ENCODE measurements at regions not wholly inside any gene's neighbourhood (a gene's known extent, or its start where the extent isn't known, plus 50 kb on each side); places are given as distances from the start of the nearest gene placed in this dataset.

DNA sequence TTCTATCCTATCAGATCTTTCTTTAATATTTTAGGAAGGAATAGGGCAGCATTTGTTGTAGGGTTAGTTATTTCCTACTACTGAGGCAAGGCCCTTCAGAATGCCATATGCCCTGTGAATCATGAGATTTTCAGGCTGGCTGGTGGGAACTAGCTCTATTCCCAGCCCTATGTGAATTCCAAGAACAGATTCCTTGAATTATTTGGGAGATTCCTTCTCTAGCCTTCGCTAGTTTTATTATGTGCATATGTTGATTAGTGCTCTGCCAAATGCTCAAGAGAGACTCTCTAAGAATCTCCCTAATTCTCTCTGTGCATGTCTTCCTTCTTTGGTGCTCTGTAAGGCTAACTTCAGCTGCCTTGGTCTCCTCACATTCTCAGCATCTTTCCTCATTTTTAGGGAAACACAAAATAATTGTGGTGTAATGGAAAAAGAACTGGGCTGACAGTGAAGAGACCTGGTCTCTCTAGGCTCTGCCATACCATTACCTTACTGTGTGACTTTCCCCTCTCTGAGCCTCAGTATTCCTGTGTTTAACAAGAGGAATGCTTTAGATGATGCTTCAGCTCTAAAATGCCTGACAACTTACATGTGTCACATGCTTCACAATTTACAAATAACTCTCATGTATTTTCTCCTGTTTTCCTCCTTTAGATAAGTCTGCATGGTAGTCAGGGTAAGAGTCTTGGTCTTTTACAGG is 79.7 kb downstream of the VMA21 start:
- Histone ChIP-seq H3K36me3 (ENCODE audit: control insufficient read depth, insufficient read depth, low read length) (no peaks in the 10 kb centered on the region), H3K9me3 (ENCODE audit: control insufficient read depth, low read depth, low read length) (no peaks in the 10 kb centered on the region), H3K4me3 (ENCODE audit: low read length) (no peak overlapping the region), H3K27ac (ENCODE audit: low read length) (no peak overlapping the region), H3K4me1 (ENCODE audit: control insufficient read depth, insufficient read depth, low read length) (no peaks in the 10 kb centered on the region), H3K27me3 (ENCODE audit: control insufficient read depth, insufficient read depth, low read length) (no peaks in the 10 kb centered on the region)
- DNase-seq = no peak
- no CpG with 5 or more reads among the region's 1 CpG for WGBS (ENCODE audit: insufficient coverage, low lambda C conversion rate)

GRCh38 chrX:151478058-151478457 is 81.1 kb downstream of the VMA21 start:
- Histone ChIP-seq H3K36me3 (ENCODE audit: control insufficient read depth, insufficient read depth, low read length) (no peaks in the 10 kb centered on the region), H3K9me3 (ENCODE audit: control insufficient read depth, low read depth, low read length) (no peaks in the 10 kb centered on the region)
- WGBS (ENCODE audit: insufficient coverage, low lambda C conversion rate) = no CpG with 5 or more reads among the region's 4 CpGs

GRCh38 chrX:151488677-151489076 is 74.8 kb upstream of the PASD1 start:
- Histone ChIP-seq H3K4me1 (ENCODE audit: control insufficient read depth, insufficient read depth, low read length) (no peaks in the 10 kb centered on the region), H3K27ac (ENCODE audit: low read length) (no peak overlapping the region), H3K27me3 (ENCODE audit: control insufficient read depth, insufficient read depth, low read length) (no peaks in the 10 kb centered on the region), H3K36me3 (ENCODE audit: control insufficient read depth, insufficient read depth, low read length) (no peaks in the 10 kb centered on the region), H3K4me3 (ENCODE audit: low read length) (no peak overlapping the region), H3K9me3 (ENCODE audit: control insufficient read depth, low read depth, low read length) (no peaks in the 10 kb centered on the region)
- peak in 1 of 2 donors; percentile 1 for DNase-seq
- no CpG with 5 or more reads among the region's 2 CpGs for WGBS (ENCODE audit: insufficient coverage, low lambda C conversion rate)

More at GRCh38 chrX:151478058-151478457, 81.1 kb downstream of the VMA21 start:
- Histone ChIP-seq H3K27me3 (ENCODE audit: control insufficient read depth, insufficient read depth, low read length) (no peaks in the 10 kb centered on the region), H3K4me1 (ENCODE audit: control insufficient read depth, insufficient read depth, low read length) (no peaks in the 10 kb centered on the region), H3K4me3 (ENCODE audit: low read length) (no peak overlapping the region), H3K27ac (ENCODE audit: low read length) (no peak overlapping the region)
- no peak for DNase-seq

DNA sequence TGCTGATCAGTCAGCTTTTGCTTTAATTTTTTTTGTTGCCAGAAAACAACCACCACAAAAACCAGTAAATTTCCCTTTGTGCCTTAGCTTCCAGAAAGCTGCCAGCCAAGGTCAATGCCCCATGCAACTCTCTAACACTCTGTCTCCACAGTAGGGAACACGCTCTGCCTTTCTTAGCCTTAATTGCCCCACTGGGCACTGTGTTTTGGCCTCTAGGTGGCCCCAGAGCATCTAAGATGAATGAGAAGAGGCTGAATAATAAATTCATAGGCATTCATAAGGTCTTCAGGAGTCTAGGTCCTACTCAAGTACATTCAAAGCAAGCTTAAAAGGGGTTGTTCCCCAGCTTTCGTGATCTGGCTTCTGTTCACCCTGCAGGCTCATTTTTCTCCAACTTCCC is 57.7 kb upstream of the PASD1 start:
- Histone ChIP-seq H3K36me3 (ENCODE audit: control insufficient read depth, insufficient read depth, low read length) (no peaks in the 10 kb centered on the region), H3K9me3 (ENCODE audit: control insufficient read depth, low read depth, low read length) (no peaks in the 10 kb centered on the region), H3K27me3 (ENCODE audit: control insufficient read depth, insufficient read depth, low read length) (no peaks in the 10 kb centered on the region), H3K4me1 (ENCODE audit: control insufficient read depth, insufficient read depth, low read length) (no peaks in the 10 kb centered on the region), H3K4me3 (ENCODE audit: low read length) (no peak overlapping the region), H3K27ac (ENCODE audit: low read length) (no peak overlapping the region)
- DNase-seq = peak in 1 of 2 donors; percentile 4
- no CpG with 5 or more reads among the region's 2 CpGs for WGBS (ENCODE audit: insufficient coverage, low lambda C conversion rate)

GRCh38 chrX:151510203-151510602 is 53.3 kb upstream of the PASD1 start:
- no peak overlapping the region for H3K4me3 ChIP-seq (ENCODE audit: low read length)
- no peak overlapping the region for H3K27ac ChIP-seq (ENCODE audit: low read length)
- H3K27me3 ChIP-seq (ENCODE audit: control insufficient read depth, insufficient read depth, low read length) = no peaks in the 10 kb centered on the region
- H3K4me1 ChIP-seq (ENCODE audit: control insufficient read depth, insufficient read depth, low read length) = no peaks in the 10 kb centered on the region
- no peak for DNase-seq
- no peaks in the 10 kb centered on the region for H3K36me3 ChIP-seq (ENCODE audit: control insufficient read depth, insufficient read depth, low read length)
- no CpG with 5 or more reads among the region's 4 CpGs for WGBS (ENCODE audit: insufficient coverage, low lambda C conversion rate)
- H3K9me3 ChIP-seq (ENCODE audit: control insufficient read depth, low read depth, low read length) = no peaks in the 10 kb centered on the region

GRCh38 chrX:151513472-151513871 is 50.0 kb upstream of the PASD1 start:
- H3K27me3 ChIP-seq (ENCODE audit: control insufficient read depth, insufficient read depth, low read length) = no peaks in the 10 kb centered on the region
- H3K4me3 ChIP-seq (ENCODE audit: low read length) = no peak overlapping the region
- no peak overlapping the region for H3K27ac ChIP-seq (ENCODE audit: low read length)
- H3K4me1 ChIP-seq (ENCODE audit: control insufficient read depth, insufficient read depth, low read length) = no peaks in the 10 kb centered on the region
- no peaks in the 10 kb centered on the region for H3K36me3 ChIP-seq (ENCODE audit: control insufficient read depth, insufficient read depth, low read length)
- H3K9me3 ChIP-seq (ENCODE audit: control insufficient read depth, low read depth, low read length) = no peaks in the 10 kb centered on the region
- no peak for DNase-seq

All from large intestine (tissue), 3 donors.